ENCODE measurements at regions not wholly inside any gene's neighbourhood (a gene's known extent, or its start where the extent isn't known, plus 50 kb on each side); places are given as distances from the start of the nearest gene placed in this dataset.

- Histone ChIP-seq H3K36me3 (ENCODE audit: control insufficient read depth in 1 of 2, insufficient read depth in 2 of 2, low read length in 2 of 2) (no peaks in the 10 kb centered on the region), H3K27ac (ENCODE audit: low read depth, low read length) (no peak overlapping the region), H2AFZ (ENCODE audit: low read depth, low read length, poor library complexity, severe bottlenecking) (no peak overlapping the region), H3K4me3 (replicated peaks in 1 of 2; ENCODE audit: low read depth in 1 of 2, low read length in 2 of 2) (no peak overlapping the region), H3K9me2 (ENCODE audit: insufficient read depth) (no peaks in the 10 kb centered on the region), H3K9ac (ENCODE audit: low read length) (no peak overlapping the region), H3K9me3 (ENCODE audit: control insufficient read depth in 1 of 2, insufficient read depth in 1 of 2, low read depth in 1 of 2, low read length in 2 of 2) (no peaks in the 10 kb centered on the region), H3K4me1 (ENCODE audit: control insufficient read depth in 1 of 2, insufficient read depth in 2 of 2, low read length in 2 of 2) (no peaks in the 10 kb centered on the region), H3K4me2 (ENCODE audit: low read length) (no peak overlapping the region), H3K27me3 (ENCODE audit: insufficient read depth, low read length) (no peaks in the 10 kb centered on the region), H3K79me2 (ENCODE audit: insufficient read depth, low read length) (no peaks in the 10 kb centered on the region), H4K20me1 (ENCODE audit: insufficient read depth) (no peaks in the 10 kb centered on the region)
- ATAC-seq (no peak), DNase-seq (ENCODE audit: low read depth, low spot score) (no peak)
- intact Hi-C loops (cut with micrococcal nuclease), result no loop called here
- ChIA-PET POLR2A (no interaction called here), CTCF (no interaction called here), RAD21 (ENCODE audit: low non-redundant PET in 1 of 2, low total read pairs in 2 of 2, uncharacterized antibody in 2 of 2, unreplicated experiment in 2 of 2) (no interaction called here)
- BruUV-seq (replicated peaks), result no TSS peak
- TF ChIP-seq ELF1 (IDR thresholded peaks at IDR 0.05; ENCODE audit: borderline replicate concordance, low read depth) (no peak), ZFX (IDR thresholded peaks at IDR 0.05) (no peak), POLR2AphosphoS5 (IDR thresholded peaks at IDR 0.05; ENCODE audit: low read depth, low read length) (no peak), CEBPB (IDR thresholded peaks at IDR 0.05; ENCODE audit: low read depth) (no peak), RAD21 (IDR thresholded peaks at IDR 0.05; ENCODE audit: low read depth) (no peak), SP1 (IDR thresholded peaks at IDR 0.05; ENCODE audit: low read depth) (no peak), SRF (IDR thresholded peaks at IDR 0.05; ENCODE audit: low read depth) (no peak), TCF7L2 (IDR thresholded peaks at IDR 0.05; ENCODE audit: borderline replicate concordance, extremely low read depth, insufficient read depth, insufficient read length) (no peak), POLR2A (IDR thresholded peaks at IDR 0.05; ENCODE audit: borderline replicate concordance, extremely low read depth, insufficient read depth, insufficient read length) (no peak), SIN3A (IDR thresholded peaks at IDR 0.05; ENCODE audit: low read depth) (no peak), EGR1 (IDR thresholded peaks at IDR 0.05; ENCODE audit: low read depth) (no peak), EZH2phosphoT487 (IDR thresholded peaks at IDR 0.05; ENCODE audit: borderline replicate concordance) (no peak), ZNF274 (IDR thresholded peaks at IDR 0.05; ENCODE audit: low read depth, low read length) (no peak), CBX3 (IDR thresholded peaks at IDR 0.05; ENCODE audit: low read depth) (no peak), YY1 (IDR thresholded peaks at IDR 0.05; ENCODE audit: extremely low read depth, insufficient replicate concordance, low read depth, low read length) (no peak)
- TF ChIP-seq, protein P1, sequence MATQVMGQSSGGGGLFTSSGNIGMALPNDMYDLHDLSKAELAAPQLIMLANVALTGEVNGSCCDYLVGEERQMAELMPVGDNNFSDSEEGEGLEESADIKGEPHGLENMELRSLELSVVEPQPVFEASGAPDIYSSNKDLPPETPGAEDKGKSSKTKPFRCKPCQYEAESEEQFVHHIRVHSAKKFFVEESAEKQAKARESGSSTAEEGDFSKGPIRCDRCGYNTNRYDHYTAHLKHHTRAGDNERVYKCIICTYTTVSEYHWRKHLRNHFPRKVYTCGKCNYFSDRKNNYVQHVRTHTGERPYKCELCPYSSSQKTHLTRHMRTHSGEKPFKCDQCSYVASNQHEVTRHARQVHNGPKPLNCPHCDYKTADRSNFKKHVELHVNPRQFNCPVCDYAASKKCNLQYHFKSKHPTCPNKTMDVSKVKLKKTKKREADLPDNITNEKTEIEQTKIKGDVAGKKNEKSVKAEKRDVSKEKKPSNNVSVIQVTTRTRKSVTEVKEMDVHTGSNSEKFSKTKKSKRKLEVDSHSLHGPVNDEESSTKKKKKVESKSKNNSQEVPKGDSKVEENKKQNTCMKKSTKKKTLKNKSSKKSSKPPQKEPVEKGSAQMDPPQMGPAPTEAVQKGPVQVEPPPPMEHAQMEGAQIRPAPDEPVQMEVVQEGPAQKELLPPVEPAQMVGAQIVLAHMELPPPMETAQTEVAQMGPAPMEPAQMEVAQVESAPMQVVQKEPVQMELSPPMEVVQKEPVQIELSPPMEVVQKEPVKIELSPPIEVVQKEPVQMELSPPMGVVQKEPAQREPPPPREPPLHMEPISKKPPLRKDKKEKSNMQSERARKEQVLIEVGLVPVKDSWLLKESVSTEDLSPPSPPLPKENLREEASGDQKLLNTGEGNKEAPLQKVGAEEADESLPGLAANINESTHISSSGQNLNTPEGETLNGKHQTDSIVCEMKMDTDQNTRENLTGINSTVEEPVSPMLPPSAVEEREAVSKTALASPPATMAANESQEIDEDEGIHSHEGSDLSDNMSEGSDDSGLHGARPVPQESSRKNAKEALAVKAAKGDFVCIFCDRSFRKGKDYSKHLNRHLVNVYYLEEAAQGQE (IDR thresholded peaks at IDR 0.05; ENCODE audit: low read depth), result no peak
- TF ChIP-seq, protein P2, sequence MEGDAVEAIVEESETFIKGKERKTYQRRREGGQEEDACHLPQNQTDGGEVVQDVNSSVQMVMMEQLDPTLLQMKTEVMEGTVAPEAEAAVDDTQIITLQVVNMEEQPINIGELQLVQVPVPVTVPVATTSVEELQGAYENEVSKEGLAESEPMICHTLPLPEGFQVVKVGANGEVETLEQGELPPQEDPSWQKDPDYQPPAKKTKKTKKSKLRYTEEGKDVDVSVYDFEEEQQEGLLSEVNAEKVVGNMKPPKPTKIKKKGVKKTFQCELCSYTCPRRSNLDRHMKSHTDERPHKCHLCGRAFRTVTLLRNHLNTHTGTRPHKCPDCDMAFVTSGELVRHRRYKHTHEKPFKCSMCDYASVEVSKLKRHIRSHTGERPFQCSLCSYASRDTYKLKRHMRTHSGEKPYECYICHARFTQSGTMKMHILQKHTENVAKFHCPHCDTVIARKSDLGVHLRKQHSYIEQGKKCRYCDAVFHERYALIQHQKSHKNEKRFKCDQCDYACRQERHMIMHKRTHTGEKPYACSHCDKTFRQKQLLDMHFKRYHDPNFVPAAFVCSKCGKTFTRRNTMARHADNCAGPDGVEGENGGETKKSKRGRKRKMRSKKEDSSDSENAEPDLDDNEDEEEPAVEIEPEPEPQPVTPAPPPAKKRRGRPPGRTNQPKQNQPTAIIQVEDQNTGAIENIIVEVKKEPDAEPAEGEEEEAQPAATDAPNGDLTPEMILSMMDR (IDR thresholded peaks at IDR 0.05 in 2 of 3, conservative IDR thresholded peaks at IDR 0.05 in 1 of 3; ENCODE audit: borderline replicate concordance in 1 of 3, insufficient read depth in 1 of 3, low read depth in 2 of 3, low read length in 2 of 3), result no peak
- TF ChIP-seq, protein P3, sequence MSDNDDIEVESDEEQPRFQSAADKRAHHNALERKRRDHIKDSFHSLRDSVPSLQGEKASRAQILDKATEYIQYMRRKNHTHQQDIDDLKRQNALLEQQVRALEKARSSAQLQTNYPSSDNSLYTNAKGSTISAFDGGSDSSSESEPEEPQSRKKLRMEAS (IDR thresholded peaks at IDR 0.05), result no peak
Observed at GRCh38 chr20:6213311-6213710, 90.5 kb upstream of the FERMT1 start.

Data from HCT116 (cell line).